HEK293 (cell line): ENCODE measurements at regions not wholly inside any gene's neighbourhood (a gene's known extent, or its start where the extent isn't known, plus 50 kb on each side); places are given as distances from the start of the nearest gene placed in this dataset.

ENCODE experiments used
- CTCF ChIA-PET: fragments of 350-600 bp; formaldehyde crosslinking; extraction: SDS; loops from one replicate; lab custom pipeline; 2021; ENCODE audit warnings: antibody characterized with exemption; lab: Yijun Ruan, JAX
- POLR2A ChIA-PET: fragments of 300-600 bp; formaldehyde crosslinking; extraction: SDS; loops from one replicate; lab custom pipeline; 2020; ENCODE audit warnings: antibody characterized with exemption, inconsistent platforms; lab: Yijun Ruan, JAX
- H3K27ac ChIP-seq: fragments of 200-500 bp; sonication (Bioruptor generic); 2 replicates; pipeline ENCODE4 v1.5.1; 2014; ENCODE audit warnings: low read depth, low read length, control low read depth, inconsistent platforms; ENCODE audit errors: extremely low read depth
- H3K36me3 ChIP-seq, 2 experiments: fragments of 200-500 bp in 1 of 2; sonication (Bioruptor generic) in 1 of 2; 1 replicate in 1 of 2; 2 replicates in 1 of 2; pipeline ENCODE4 v1.5.1; 2014 to 2017; ENCODE audit warnings: inconsistent platforms in 2 of 2, low read length in 2 of 2; ENCODE audit not compliant: control insufficient read depth in 2 of 2, insufficient read depth in 1 of 2
- H3K4me1 ChIP-seq: fragments of 200-500 bp; sonication (Bioruptor generic); 2 replicates; pipeline ENCODE4 v1.5.1; 2014; ENCODE audit warnings: mild to moderate bottlenecking, low read length, inconsistent platforms; ENCODE audit not compliant: control insufficient read depth, insufficient read depth
- H3K4me3 ChIP-seq: 2 replicates; pipeline ENCODE4 v1.5.1; 2011; ENCODE audit warnings: low read depth, mild to moderate bottlenecking, control low read depth, low read length, moderate library complexity
- H3K9me3 ChIP-seq: fragments of 200-500 bp; sonication (Bioruptor generic); 2 replicates; pipeline ENCODE4 v1.5.1; 2014; ENCODE audit warnings: low read depth, low read length, inconsistent platforms; ENCODE audit not compliant: control insufficient read depth, insufficient read depth
- GLIS1 ChIP-seq: fragments of 450-650 bp; formaldehyde crosslinking; IDR thresholded peaks from 2 replicates; pipeline ENCODE4 v1.5.1; 2016; ENCODE audit warnings: missing biosample characterization, missing genetic modification characterization
- HOXA7 ChIP-seq: sonication (generic); formaldehyde crosslinking; IDR thresholded peaks from 2 replicates; pipeline ENCODE4 v1.8.1; 2022; ENCODE audit warnings: missing genetic modification reagents, borderline replicate concordance
- KLF10 ChIP-seq: fragments of 450-650 bp; IDR thresholded peaks from 2 replicates; pipeline ENCODE4 v1.5.1; 2018; ENCODE audit warnings: missing biosample characterization, mild to moderate bottlenecking, missing genetic modification characterization
- KLF8 ChIP-seq: fragments of 450-650 bp; formaldehyde crosslinking; IDR thresholded peaks from 2 replicates; pipeline ENCODE4 v1.5.1; 2016; ENCODE audit warnings: missing biosample characterization, missing genetic modification characterization
- OVOL3 ChIP-seq: fragments of 450-650 bp; formaldehyde crosslinking; IDR thresholded peaks from 2 replicates; pipeline ENCODE4 v1.5.1; 2016; ENCODE audit warnings: missing biosample characterization, missing genetic modification characterization
- SETDB1 ChIP-seq: IDR thresholded peaks from one replicate; pipeline ENCODE4 v1.6.1; 2017; ENCODE audit warnings: mild to moderate bottlenecking, low read length, moderate library complexity, mixed read lengths; ENCODE audit not compliant: insufficient read length
- ZBTB21 ChIP-seq: fragments of 450-650 bp; formaldehyde crosslinking; IDR thresholded peaks from 2 replicates; pipeline ENCODE4 v1.5.1; 2017; ENCODE audit warnings: missing biosample characterization, missing genetic modification characterization
- ZNF112 ChIP-seq: fragments of 450-650 bp; formaldehyde crosslinking; IDR thresholded peaks from 2 replicates; pipeline ENCODE4 v1.5.0; 2017; ENCODE audit warnings: missing biosample characterization, missing genetic modification characterization
- ZNF132 ChIP-seq: fragments of 450-650 bp; formaldehyde crosslinking; IDR thresholded peaks from 2 replicates; pipeline ENCODE4 v1.5.1; 2017; ENCODE audit warnings: missing biosample characterization, missing genetic modification characterization, borderline replicate concordance
- ZNF174 ChIP-seq: fragments of 450-650 bp; formaldehyde crosslinking; IDR thresholded peaks from 2 replicates; pipeline ENCODE4 v1.5.0; 2017; ENCODE audit warnings: missing biosample characterization, mild to moderate bottlenecking, missing genetic modification characterization
- ZNF239 ChIP-seq: fragments of 450-650 bp; formaldehyde crosslinking; IDR thresholded peaks from 2 replicates; pipeline ENCODE4 v1.5.1; 2016; ENCODE audit warnings: missing biosample characterization, missing genetic modification characterization
- ZNF416 ChIP-seq: fragments of 450-650 bp; formaldehyde crosslinking; IDR thresholded peaks from 2 replicates; pipeline ENCODE4 v1.5.1; 2016; ENCODE audit warnings: missing biosample characterization, missing genetic modification characterization
- ZNF548 ChIP-seq: fragments of 450-650 bp; formaldehyde crosslinking; IDR thresholded peaks from 2 replicates; pipeline ENCODE4 v1.5.1; 2016; ENCODE audit warnings: missing biosample characterization, missing genetic modification characterization
- ZNF560 ChIP-seq: fragments of 450-650 bp; formaldehyde crosslinking; IDR thresholded peaks from 2 replicates; pipeline ENCODE4 v1.5.1; 2017; ENCODE audit warnings: missing biosample characterization, missing genetic modification characterization, borderline replicate concordance
- ZNF580 ChIP-seq: fragments of 450-650 bp; formaldehyde crosslinking; IDR thresholded peaks from 2 replicates; pipeline ENCODE4 v1.5.1; 2016; ENCODE audit warnings: missing biosample characterization, missing genetic modification characterization
- ZNF76 ChIP-seq: fragments of 450-650 bp; formaldehyde crosslinking; IDR thresholded peaks from 2 replicates; pipeline ENCODE4; 2016; ENCODE audit warnings: low read depth, missing biosample characterization, missing genetic modification characterization, borderline replicate concordance
- TF ChIP-seq, protein P1 (sequence below): fragments of 450-650 bp; formaldehyde crosslinking; IDR thresholded peaks from 2 replicates; pipeline ENCODE4 v1.5.1; 2016; ENCODE audit warnings: missing biosample characterization, missing genetic modification characterization, borderline replicate concordance

DNA sequence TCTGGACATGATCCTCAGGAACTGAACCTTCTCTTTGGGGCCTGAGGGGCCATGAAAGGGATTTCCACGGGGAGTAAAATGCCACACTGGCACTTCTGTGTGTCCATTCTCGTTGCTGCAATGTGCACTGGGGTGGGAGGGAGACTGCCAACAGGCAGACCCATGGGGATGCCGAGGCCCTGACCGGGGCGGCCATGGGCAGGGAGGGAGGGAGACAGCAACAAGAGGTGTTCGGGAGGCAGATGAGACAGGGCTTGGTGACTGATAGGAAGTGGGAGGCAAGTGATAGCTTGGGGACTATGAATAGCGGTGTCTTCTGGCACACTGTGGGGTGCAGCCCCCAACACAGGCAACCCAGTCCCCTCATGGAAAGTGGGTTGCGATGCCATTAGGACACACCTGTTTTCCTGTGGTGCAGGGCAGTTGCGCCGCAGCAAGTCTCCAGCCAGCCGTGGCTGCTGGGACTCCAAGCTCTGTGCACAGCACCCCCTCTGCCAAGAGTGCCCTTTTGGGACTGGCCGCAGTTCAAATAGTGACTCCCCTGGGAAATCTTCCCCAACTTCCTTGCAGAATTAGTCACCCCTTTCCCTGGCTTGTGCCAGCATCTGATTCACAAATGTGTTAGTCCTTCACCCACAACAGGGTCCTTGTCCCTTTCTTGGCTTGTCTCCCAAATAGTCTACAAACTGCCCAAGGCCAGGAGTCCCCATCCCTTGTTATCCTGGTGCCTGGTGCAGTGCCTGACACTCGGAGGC is 88.8 kb downstream of the CHST1 start (continued):
- TF ChIP-seq ZNF239 (tag by site-specific recombination) (no peak), ZBTB21 (tag by site-specific recombination) (no peak), SETDB1 (no peak), ZNF112 (tag by site-specific recombination) (no peak), ZNF76 (tag by site-specific recombination) (no peak), ZNF560 (tag by site-specific recombination) (no peak), ZNF548 (no peak), GLIS1 (tag by site-specific recombination) (no peak), HOXA7 (CRISPR knock-in tag) (no peak), KLF10 (tag by site-specific recombination) (no peak)
- TF ChIP-seq, protein P1, sequence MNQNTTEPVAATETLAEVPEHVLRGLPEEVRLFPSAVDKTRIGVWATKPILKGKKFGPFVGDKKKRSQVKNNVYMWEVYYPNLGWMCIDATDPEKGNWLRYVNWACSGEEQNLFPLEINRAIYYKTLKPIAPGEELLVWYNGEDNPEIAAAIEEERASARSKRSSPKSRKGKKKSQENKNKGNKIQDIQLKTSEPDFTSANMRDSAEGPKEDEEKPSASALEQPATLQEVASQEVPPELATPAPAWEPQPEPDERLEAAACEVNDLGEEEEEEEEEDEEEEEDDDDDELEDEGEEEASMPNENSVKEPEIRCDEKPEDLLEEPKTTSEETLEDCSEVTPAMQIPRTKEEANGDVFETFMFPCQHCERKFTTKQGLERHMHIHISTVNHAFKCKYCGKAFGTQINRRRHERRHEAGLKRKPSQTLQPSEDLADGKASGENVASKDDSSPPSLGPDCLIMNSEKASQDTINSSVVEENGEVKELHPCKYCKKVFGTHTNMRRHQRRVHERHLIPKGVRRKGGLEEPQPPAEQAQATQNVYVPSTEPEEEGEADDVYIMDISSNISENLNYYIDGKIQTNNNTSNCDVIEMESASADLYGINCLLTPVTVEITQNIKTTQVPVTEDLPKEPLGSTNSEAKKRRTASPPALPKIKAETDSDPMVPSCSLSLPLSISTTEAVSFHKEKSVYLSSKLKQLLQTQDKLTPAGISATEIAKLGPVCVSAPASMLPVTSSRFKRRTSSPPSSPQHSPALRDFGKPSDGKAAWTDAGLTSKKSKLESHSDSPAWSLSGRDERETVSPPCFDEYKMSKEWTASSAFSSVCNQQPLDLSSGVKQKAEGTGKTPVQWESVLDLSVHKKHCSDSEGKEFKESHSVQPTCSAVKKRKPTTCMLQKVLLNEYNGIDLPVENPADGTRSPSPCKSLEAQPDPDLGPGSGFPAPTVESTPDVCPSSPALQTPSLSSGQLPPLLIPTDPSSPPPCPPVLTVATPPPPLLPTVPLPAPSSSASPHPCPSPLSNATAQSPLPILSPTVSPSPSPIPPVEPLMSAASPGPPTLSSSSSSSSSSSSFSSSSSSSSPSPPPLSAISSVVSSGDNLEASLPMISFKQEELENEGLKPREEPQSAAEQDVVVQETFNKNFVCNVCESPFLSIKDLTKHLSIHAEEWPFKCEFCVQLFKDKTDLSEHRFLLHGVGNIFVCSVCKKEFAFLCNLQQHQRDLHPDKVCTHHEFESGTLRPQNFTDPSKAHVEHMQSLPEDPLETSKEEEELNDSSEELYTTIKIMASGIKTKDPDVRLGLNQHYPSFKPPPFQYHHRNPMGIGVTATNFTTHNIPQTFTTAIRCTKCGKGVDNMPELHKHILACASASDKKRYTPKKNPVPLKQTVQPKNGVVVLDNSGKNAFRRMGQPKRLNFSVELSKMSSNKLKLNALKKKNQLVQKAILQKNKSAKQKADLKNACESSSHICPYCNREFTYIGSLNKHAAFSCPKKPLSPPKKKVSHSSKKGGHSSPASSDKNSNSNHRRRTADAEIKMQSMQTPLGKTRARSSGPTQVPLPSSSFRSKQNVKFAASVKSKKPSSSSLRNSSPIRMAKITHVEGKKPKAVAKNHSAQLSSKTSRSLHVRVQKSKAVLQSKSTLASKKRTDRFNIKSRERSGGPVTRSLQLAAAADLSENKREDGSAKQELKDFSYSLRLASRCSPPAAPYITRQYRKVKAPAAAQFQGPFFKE (tag by site-specific recombination) = no peak

DNA sequence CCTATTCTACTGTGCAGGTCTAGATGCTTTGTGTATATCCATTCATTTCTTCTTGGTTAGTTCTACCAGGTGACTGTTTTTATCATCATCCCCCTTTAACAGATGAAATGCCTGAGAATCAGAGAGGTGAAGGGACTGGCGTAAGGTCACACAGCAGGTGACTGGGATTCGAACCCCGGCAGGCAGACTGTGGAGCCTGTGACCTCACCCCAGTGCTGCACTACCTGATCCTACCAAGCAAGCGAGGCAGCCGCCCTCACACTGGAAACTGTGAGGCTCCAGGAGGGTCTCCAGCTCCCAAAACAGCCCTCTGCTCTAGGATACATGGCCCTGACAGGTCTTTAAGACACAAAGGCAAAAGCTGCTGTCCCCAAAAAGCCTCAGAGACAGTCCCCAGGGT is 91.7 kb downstream of the CHST1 start:
- no peaks in the 10 kb centered on the region for H3K9me3 ChIP-seq
- no peaks in the 10 kb centered on the region for H3K4me1 ChIP-seq
- H3K27ac ChIP-seq = no peak overlapping the region
- POLR2A ChIA-PET = no interaction called here
- TF ChIP-seq ZNF174 (tag by site-specific recombination) (no peak), OVOL3 (tag by site-specific recombination) (no peak), ZNF580 (tag by site-specific recombination) (no peak), ZNF416 (no peak), KLF8 (no peak), ZNF132 (tag by site-specific recombination) (no peak)
- H3K4me3 ChIP-seq = no peak overlapping the region
- CTCF ChIA-PET = interaction anchor here (0.5 kb wide), 1 partner anchor 201 kb away, joined by 3 read pairs; no protein-coding TSS in a partner anchor
- no peaks in the 10 kb centered on the region for H3K36me3 ChIP-seq
